Panc1 (cell line): ENCODE measurements at regions not wholly inside any gene's neighbourhood (a gene's known extent, or its start where the extent isn't known, plus 50 kb on each side); places are given as distances from the start of the nearest gene placed in this dataset.

Experiments used
- ATAC-seq: fragments of 200-7000 bp; cut with Tn5 transposase; 2 replicates; pipeline ENCODE4 v1.9.1; 2020; ENCODE audit warnings: mild to moderate bottlenecking, moderate library complexity
- BruUV-seq: library from RNA; stranded (reverse); fragments of 400-500 nt; replicated peaks from 2 replicates; lab custom pipeline; 2021; lab: Mats Ljungman, UMichigan
- CTCF ChIA-PET: fragments of 300-600 bp; sonication (Branson Sonifier 250); formaldehyde crosslinking; loops from one replicate; lab custom pipeline; 2022; ENCODE audit warnings: antibody characterized with exemption; lab: Charles Lee
- POLR2A ChIA-PET: fragments of 300-600 bp; sonication (Branson Sonifier 250); formaldehyde crosslinking; loops from one replicate; lab custom pipeline; 2022; ENCODE audit warnings: antibody characterized with exemption; lab: Charles Lee
- DNase-seq: peaks from one replicate; pipeline ENCODE4 v3.0.0-alpha.2; 2010; ENCODE audit warnings: low read depth, low spot score
- H3K27ac ChIP-seq: 2 replicates; pipeline ENCODE4 v1.5.1; 2011; ENCODE audit warnings: mild to moderate bottlenecking, low read length, inconsistent platforms
- H3K27me3 ChIP-seq: fragments of 200-500 bp; sonication (Bioruptor generic); 2 replicates; pipeline ENCODE4 v1.6.0; 2014; ENCODE audit warnings: low read length, inconsistent platforms; ENCODE audit not compliant: control insufficient read depth, insufficient read depth
- H3K36me3 ChIP-seq: fragments of 200-500 bp; sonication (Bioruptor generic); 2 replicates; pipeline ENCODE4 v1.5.1; 2014; ENCODE audit warnings: inconsistent platforms, mild to moderate bottlenecking, low read length, moderate library complexity; ENCODE audit not compliant: control insufficient read depth, insufficient read depth
- H3K4me1 ChIP-seq: 2 replicates; pipeline ENCODE4 v1.5.1; 2011; ENCODE audit warnings: inconsistent platforms, mild to moderate bottlenecking, low read length, moderate library complexity; ENCODE audit not compliant: control insufficient read depth, insufficient read depth
- H3K4me3 ChIP-seq, 2 experiments: 2 replicates each; pipeline ENCODE4 v1.5.1; 2011 to 2012; ENCODE audit warnings: low read depth in 2 of 2, low read length in 2 of 2, mild to moderate bottlenecking in 2 of 2, inconsistent platforms in 1 of 2, moderate library complexity in 1 of 2
- H3K9me3 ChIP-seq: fragments of 200-500 bp; sonication (Bioruptor generic); 2 replicates; pipeline ENCODE4 v1.5.1; 2014; ENCODE audit warnings: low read depth, mild to moderate bottlenecking, inconsistent platforms, low read length, moderate library complexity; ENCODE audit not compliant: control insufficient read depth, insufficient read depth
- POLR2AphosphoS5 ChIP-seq: IDR thresholded peaks from 2 replicates; pipeline ENCODE4 v1.6.1; 2012; ENCODE audit warnings: mild to moderate bottlenecking, low read depth, low read length, moderate library complexity
- SIN3A ChIP-seq: IDR thresholded peaks from 2 replicates; pipeline ENCODE4 v1.6.1; 2012; ENCODE audit warnings: low read depth, mild to moderate bottlenecking, low read length, moderate library complexity, borderline replicate concordance; ENCODE audit not compliant: insufficient read depth
- TCF7L2 ChIP-seq: IDR thresholded peaks from 2 replicates; pipeline ENCODE4 v1.6.1; 2011; ENCODE audit warnings: mild to moderate bottlenecking, low read depth, low read length, inconsistent platforms
- in situ Hi-C: cut with HindIII; loops from 2 replicates; pipeline ENCODE4 v1.10.0; 2016; ENCODE audit warnings: low sequenced_read_pairs, low pct_unique_long_range_greater_than_20kb
- intact Hi-C: fragments of 100-400 bp; cut with micrococcal nuclease; formaldehyde crosslinking; loops from one replicate; pipeline ENCODE4 v1.10.0; 2022; ENCODE audit not compliant: unreplicated experiment
- TF ChIP-seq, protein P1 (sequence below), 2 experiments: IDR thresholded peaks; 2 replicates each; pipeline ENCODE4 v1.6.1; 2011 to 2012; ENCODE audit warnings: low read depth in 2 of 2, control low read depth in 1 of 2, low read length in 1 of 2, mild to moderate bottlenecking in 1 of 2, moderate library complexity in 1 of 2; ENCODE audit not compliant: insufficient read depth in 1 of 2
- TF ChIP-seq, protein P2 (sequence below): fragments of 450-650 bp; IDR thresholded peaks from 2 replicates; pipeline ENCODE4 v1.5.1; 2017; ENCODE audit warnings: mild to moderate bottlenecking

DNA sequence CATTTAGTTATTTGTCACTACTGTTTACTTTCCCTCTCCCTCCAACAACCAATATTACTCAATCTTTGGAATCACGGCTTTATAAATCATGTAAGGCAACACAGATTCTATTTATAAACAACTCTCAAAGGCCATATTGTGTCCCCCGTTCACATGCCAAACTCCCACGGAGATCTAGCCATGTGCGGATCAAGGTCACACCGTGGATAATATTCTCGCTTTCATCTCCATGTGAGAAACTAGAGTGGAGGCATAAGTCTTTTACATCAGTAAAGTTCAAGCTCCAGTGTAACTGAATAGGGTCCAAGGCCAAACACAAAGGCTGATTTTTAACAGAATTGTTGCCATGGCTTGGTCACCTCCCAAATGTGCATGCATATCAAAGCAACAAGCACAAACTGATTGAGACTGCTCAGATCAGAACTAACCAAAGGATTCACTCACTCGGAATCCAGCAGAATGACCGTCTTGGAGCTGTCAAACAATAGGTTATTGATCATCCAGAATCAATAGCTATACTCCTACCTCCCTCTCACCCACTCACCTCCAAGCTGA lies 569.5 kb upstream of the LRRN3 start:
- intact Hi-C loops: no loop called here
- H3K4me1 ChIP-seq: no peaks in the 10 kb centered on the region
- in situ Hi-C loops: no loop called here
- H3K4me3 ChIP-seq: no peak overlapping the region
- no peak overlapping the region for H3K27ac ChIP-seq
- no peak for DNase-seq
- no peaks in the 10 kb centered on the region for H3K27me3 ChIP-seq
- ATAC-seq: no peak
- no peaks in the 10 kb centered on the region for H3K9me3 ChIP-seq
- CTCF ChIA-PET: no interaction called here
- POLR2A ChIA-PET: no interaction called here
- H3K36me3 ChIP-seq: no peaks in the 10 kb centered on the region; the same call in 1 of the 2 replicates
- TF ChIP-seq, protein P1, sequence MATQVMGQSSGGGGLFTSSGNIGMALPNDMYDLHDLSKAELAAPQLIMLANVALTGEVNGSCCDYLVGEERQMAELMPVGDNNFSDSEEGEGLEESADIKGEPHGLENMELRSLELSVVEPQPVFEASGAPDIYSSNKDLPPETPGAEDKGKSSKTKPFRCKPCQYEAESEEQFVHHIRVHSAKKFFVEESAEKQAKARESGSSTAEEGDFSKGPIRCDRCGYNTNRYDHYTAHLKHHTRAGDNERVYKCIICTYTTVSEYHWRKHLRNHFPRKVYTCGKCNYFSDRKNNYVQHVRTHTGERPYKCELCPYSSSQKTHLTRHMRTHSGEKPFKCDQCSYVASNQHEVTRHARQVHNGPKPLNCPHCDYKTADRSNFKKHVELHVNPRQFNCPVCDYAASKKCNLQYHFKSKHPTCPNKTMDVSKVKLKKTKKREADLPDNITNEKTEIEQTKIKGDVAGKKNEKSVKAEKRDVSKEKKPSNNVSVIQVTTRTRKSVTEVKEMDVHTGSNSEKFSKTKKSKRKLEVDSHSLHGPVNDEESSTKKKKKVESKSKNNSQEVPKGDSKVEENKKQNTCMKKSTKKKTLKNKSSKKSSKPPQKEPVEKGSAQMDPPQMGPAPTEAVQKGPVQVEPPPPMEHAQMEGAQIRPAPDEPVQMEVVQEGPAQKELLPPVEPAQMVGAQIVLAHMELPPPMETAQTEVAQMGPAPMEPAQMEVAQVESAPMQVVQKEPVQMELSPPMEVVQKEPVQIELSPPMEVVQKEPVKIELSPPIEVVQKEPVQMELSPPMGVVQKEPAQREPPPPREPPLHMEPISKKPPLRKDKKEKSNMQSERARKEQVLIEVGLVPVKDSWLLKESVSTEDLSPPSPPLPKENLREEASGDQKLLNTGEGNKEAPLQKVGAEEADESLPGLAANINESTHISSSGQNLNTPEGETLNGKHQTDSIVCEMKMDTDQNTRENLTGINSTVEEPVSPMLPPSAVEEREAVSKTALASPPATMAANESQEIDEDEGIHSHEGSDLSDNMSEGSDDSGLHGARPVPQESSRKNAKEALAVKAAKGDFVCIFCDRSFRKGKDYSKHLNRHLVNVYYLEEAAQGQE (IDR thresholded peaks at IDR 0.05; ENCODE audit: insufficient read depth in 1 of 2, low read depth in 2 of 2, low read length in 1 of 2): no peak
- TF ChIP-seq SIN3A (no peak), POLR2AphosphoS5 (no peak), TCF7L2 (no peak)
- TF ChIP-seq, protein P2, sequence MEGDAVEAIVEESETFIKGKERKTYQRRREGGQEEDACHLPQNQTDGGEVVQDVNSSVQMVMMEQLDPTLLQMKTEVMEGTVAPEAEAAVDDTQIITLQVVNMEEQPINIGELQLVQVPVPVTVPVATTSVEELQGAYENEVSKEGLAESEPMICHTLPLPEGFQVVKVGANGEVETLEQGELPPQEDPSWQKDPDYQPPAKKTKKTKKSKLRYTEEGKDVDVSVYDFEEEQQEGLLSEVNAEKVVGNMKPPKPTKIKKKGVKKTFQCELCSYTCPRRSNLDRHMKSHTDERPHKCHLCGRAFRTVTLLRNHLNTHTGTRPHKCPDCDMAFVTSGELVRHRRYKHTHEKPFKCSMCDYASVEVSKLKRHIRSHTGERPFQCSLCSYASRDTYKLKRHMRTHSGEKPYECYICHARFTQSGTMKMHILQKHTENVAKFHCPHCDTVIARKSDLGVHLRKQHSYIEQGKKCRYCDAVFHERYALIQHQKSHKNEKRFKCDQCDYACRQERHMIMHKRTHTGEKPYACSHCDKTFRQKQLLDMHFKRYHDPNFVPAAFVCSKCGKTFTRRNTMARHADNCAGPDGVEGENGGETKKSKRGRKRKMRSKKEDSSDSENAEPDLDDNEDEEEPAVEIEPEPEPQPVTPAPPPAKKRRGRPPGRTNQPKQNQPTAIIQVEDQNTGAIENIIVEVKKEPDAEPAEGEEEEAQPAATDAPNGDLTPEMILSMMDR: no peak
- no TSS peak for BruUV-seq

DNA sequence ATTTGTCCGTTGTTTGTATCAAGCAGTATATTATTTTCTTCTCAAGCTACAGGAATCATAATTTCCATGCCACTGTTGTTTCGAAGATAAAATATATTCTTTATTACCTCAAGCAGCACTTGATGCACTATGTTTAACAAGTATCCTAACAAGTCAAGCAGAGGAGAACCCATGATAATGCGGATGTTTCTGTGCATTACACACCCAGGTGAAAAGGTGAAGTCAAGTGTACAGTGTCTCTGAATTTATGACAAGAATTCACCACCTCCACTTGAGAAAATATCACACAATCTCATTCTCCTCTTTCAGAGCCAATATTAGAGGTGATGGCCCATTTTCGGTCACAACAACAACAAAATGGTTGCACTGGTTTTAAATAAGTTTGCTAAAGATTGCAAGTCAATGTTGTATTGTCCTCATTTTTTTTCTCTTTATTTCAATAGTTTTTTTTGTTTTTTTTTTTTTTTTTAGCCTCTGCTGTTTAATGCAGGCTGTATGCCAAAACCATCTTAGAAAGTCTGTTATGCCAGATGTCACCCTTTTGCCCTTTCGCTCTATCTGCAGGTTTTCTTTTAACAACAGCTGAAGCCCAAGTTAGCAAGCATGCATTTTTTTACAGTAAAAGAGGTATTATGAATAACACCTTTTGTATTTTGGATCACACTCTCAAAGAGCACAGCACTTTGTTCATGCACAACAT lies 568.7 kb upstream of the LRRN3 start:
- H3K4me3 ChIP-seq: no peak overlapping the region
- in situ Hi-C loops (no loop called here), intact Hi-C loops (no loop called here)
- DNase-seq (no peak), ATAC-seq (no peak)
- no TSS peak for BruUV-seq
- ChIA-PET POLR2A (interaction anchor here (0.7 kb wide), 1 partner anchor 330 kb away, joined by 4 read pairs; no protein-coding TSS in a partner anchor), CTCF (no interaction called here)
- TF ChIP-seq POLR2AphosphoS5 (no peak), TCF7L2 (no peak), SIN3A (no peak)
- TF ChIP-seq, protein P1 (IDR thresholded peaks at IDR 0.05; ENCODE audit: insufficient read depth in 1 of 2, low read depth in 2 of 2, low read length in 1 of 2): no peak
- TF ChIP-seq, protein P2: no peak
- H3K4me1 ChIP-seq: no peaks in the 10 kb centered on the region
- no peaks in the 10 kb centered on the region for H3K27me3 ChIP-seq
- H3K36me3 ChIP-seq: no peaks in the 10 kb centered on the region; the same call in 1 of the 2 replicates
- H3K9me3 ChIP-seq: no peaks in the 10 kb centered on the region
- H3K27ac ChIP-seq: no peak overlapping the region
